ENCODE measurements at regions not wholly inside any gene's neighbourhood (a gene's known extent, or its start where the extent isn't known, plus 50 kb on each side); places are given as distances from the start of the nearest gene placed in this dataset.

- no peaks in the 10 kb centered on the region for H3K9me3 ChIP-seq
- TF ChIP-seq EP300 (IDR thresholded peaks at IDR 0.05) (no peak), POLR2A (IDR thresholded peaks at IDR 0.05) (no peak), CTCF (IDR thresholded peaks at IDR 0.05) (no peak), POLR2AphosphoS5 (IDR thresholded peaks at IDR 0.05) (no peak)
- no peaks in the 10 kb centered on the region for H3K36me3 ChIP-seq
- H3K27me3 ChIP-seq = peaks cover 100% of the 10 kb centered on the region
- WGBS = 95% methylated on average over 3 of the region's 3 CpGs
- no peak for DNase-seq (ENCODE audit: low spot score in 2 of 2)
- peaks cover 27% of the 10 kb centered on the region for H3K4me1 ChIP-seq
- no peak overlapping the region for H3K4me3 ChIP-seq
- no peak overlapping the region for H3K27ac ChIP-seq
Observed at GRCh38 chr10:101289541-101289940, 60.3 kb upstream of the LBX1 start.

- peaks cover 100% of the 10 kb centered on the region for H3K27me3 ChIP-seq
- TF ChIP-seq POLR2AphosphoS5 (IDR thresholded peaks at IDR 0.05) = no peak
- no peak for TF ChIP-seq EP300 (IDR thresholded peaks at IDR 0.05)
- TF ChIP-seq CTCF (IDR thresholded peaks at IDR 0.05) = no peak
- no peak for TF ChIP-seq POLR2A (IDR thresholded peaks at IDR 0.05)
- 73% methylated on average over 9 of the region's 10 CpGs for WGBS
- H3K9me3 ChIP-seq = no peaks in the 10 kb centered on the region
- DNase-seq (ENCODE audit: low spot score in 2 of 2) = no peak
- H3K4me1 ChIP-seq = peaks cover 27% of the 10 kb centered on the region
- H3K36me3 ChIP-seq = no peaks in the 10 kb centered on the region
- H3K4me3 ChIP-seq = no peak overlapping the region
- no peak overlapping the region for H3K27ac ChIP-seq
Observed at GRCh38 chr10:101290431-101290830, 61.2 kb upstream of the LBX1 start.

DNA sequence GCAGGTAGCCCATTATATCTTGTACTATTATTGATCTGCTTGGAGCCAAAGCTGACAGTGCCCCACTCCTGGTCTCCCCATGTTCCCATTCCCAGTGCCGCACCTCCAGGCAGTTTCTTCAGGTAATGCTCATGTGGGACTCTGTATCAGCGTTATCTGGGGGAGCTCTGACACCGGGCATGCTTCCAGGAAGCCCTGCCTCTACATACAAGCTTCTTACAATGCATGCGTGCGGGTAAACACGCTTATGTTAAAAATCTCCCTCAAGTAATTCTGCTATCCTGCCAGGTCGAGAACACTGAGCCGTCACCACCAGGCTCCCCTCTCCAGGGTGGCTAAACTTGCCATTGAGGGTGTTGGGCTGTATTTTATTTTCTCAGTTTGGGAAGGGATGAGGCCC is 61.6 kb upstream of the LBX1 start:
- peak overlapping the region; percentile 60 for H3K4me3 ChIP-seq
- H3K36me3 ChIP-seq = no peaks in the 10 kb centered on the region
- H3K9me3 ChIP-seq = no peaks in the 10 kb centered on the region
- no peak for TF ChIP-seq CTCF (IDR thresholded peaks at IDR 0.05)
- 43% methylated on average over 3 of the region's 8 CpGs for WGBS
- DNase-seq (ENCODE audit: low spot score in 2 of 2) = no peak
- peaks cover 27% of the 10 kb centered on the region for H3K4me1 ChIP-seq
- H3K27me3 ChIP-seq = peaks cover 100% of the 10 kb centered on the region
- H3K27ac ChIP-seq = no peak overlapping the region

- Histone ChIP-seq H3K4me3 (peak overlapping the region; percentile 60), H3K27ac (no peak overlapping the region), H3K9me3 (no peaks in the 10 kb centered on the region), H3K4me1 (peaks cover 27% of the 10 kb centered on the region), H3K27me3 (peaks cover 98% of the 10 kb centered on the region), H3K36me3 (no peaks in the 10 kb centered on the region)
- DNase-seq (ENCODE audit: low spot score in 2 of 2) = no peak
- TF ChIP-seq POLR2A (IDR thresholded peaks at IDR 0.05) (no peak), POLR2AphosphoS5 (IDR thresholded peaks at IDR 0.05) (no peak), EP300 (IDR thresholded peaks at IDR 0.05) (no peak), CTCF (IDR thresholded peaks at IDR 0.05) (peak; percentile 11 to 55)
- WGBS = 3% methylated on average over 50 of the region's 69 CpGs
Observed at GRCh38 chr10:101291331-101292193, 62.3 kb upstream of the LBX1 start.

- H3K4me1 ChIP-seq = peaks cover 27% of the 10 kb centered on the region
- WGBS = 1% methylated on average over 50 of the region's 65 CpGs
- peaks cover 90% of the 10 kb centered on the region for H3K27me3 ChIP-seq
- DNase-seq (ENCODE audit: low spot score in 2 of 2) = no peak
- no peaks in the 10 kb centered on the region for H3K9me3 ChIP-seq
- no peak overlapping the region for H3K27ac ChIP-seq
- H3K36me3 ChIP-seq = no peaks in the 10 kb centered on the region
- peak overlapping the region; percentile 60 for H3K4me3 ChIP-seq
- TF ChIP-seq POLR2AphosphoS5 (IDR thresholded peaks at IDR 0.05) = no peak
- TF ChIP-seq CTCF (IDR thresholded peaks at IDR 0.05) = no peak
- no peak for TF ChIP-seq POLR2A (IDR thresholded peaks at IDR 0.05)
- TF ChIP-seq EP300 (IDR thresholded peaks at IDR 0.05) = no peak
Observed at GRCh38 chr10:101292194-101293006, 61.6 kb upstream of the BTRC start.

All from suprapubic skin (tissue), 4 donors.